Esophagus squamous epithelium (tissue), 5 donors: ENCODE measurements at regions not wholly inside any gene's neighbourhood (a gene's known extent, or its start where the extent isn't known, plus 50 kb on each side); places are given as distances from the start of the nearest gene placed in this dataset.
"Not testable (repeated sequence)": the region's sequence is repeated elsewhere in the genome, so short reads cannot be mapped to it uniquely, and the experiment has no call there.

Experiments used
- DNase-seq: peaks from one replicate; lab custom pipeline; 2025; lab: John Stamatoyannopoulos, UW
- H3K27ac ChIP-seq, 4 donors: fragments of 200-600 bp; sonication (generic); one replicate each; pipeline ENCODE4 v1.5.1; 2016 to 2019; ENCODE audit warnings: mild to moderate bottlenecking in 1 of 4
- H3K27me3 ChIP-seq, 4 donors: fragments of 200-600 bp; sonication (generic); 1 replicate in 3 of 4; 2 replicates in 1 of 4; pipeline versions ENCODE4 v1.5.1 to v1.6.0; 2017 to 2021; ENCODE audit warnings: antibody characterized with exemption in 1 of 4
- H3K36me3 ChIP-seq, 3 donors: fragments of 200-600 bp; sonication (generic); one replicate each; pipeline ENCODE4 v1.5.1; 2016 to 2019
- H3K4me1 ChIP-seq, 3 donors: fragments of 200-600 bp; sonication (generic); one replicate each; pipeline ENCODE4 v1.5.1; 2017 to 2019
- H3K4me3 ChIP-seq, 4 donors: fragments of 200-600 bp; sonication (generic); 1 replicate in 3 of 4; 2 replicates in 1 of 4; pipeline ENCODE4 v1.5.1; 2016 to 2019; ENCODE audit warnings: mild to moderate bottlenecking in 2 of 4, moderate library complexity in 1 of 4
- H3K9me3 ChIP-seq, 3 donors: fragments of 200-600 bp; sonication (generic); one replicate each; pipeline ENCODE4 v1.5.1; 2016 to 2019
- POLR2A ChIP-seq, 4 donors: fragments of 450-650 bp; IDR thresholded peaks; one replicate each; pipeline ENCODE4 v1.6.1; 2017; ENCODE audit warnings: antibody characterized with exemption in 4 of 4, mild to moderate bottlenecking in 4 of 4, moderate library complexity in 3 of 4
- WGBS, 2 donors: methylation state at CpG; one replicate each; pipeline ENCODE4 v1.1.5; 2018; 5-methylcytosine and 5-hydroxymethylcytosine counted together
- intact Hi-C: fragments of 100-400 bp; cut with DNase I; formaldehyde crosslinking; loops from one replicate; pipeline ENCODE4 v1.15.0; 2022
- TF ChIP-seq, protein P1 (sequence below), 6 experiments: fragments of 450-650 bp in 4 of 6; fragments of 200-600 bp in 2 of 6; sonication (generic) in 2 of 6; IDR thresholded peaks; one replicate each; pipeline ENCODE4 v1.5.1; 2016 to 2019; ENCODE audit warnings: antibody characterized with exemption in 6 of 6, mild to moderate bottlenecking in 4 of 6, moderate library complexity in 4 of 6
- donor health status: DM: yes; HTN: yes; CAD: no.

GRCh38 chr13:23966221-23966690, 69.0 kb upstream of the C1QTNF9B start:
- intact Hi-C loops, result no loop called here
- peak overlapping the region in 3 of 4 donors; percentile 28 to 54 (median 34) for H3K4me3 ChIP-seq
- DNase-seq, result no peak

DNA sequence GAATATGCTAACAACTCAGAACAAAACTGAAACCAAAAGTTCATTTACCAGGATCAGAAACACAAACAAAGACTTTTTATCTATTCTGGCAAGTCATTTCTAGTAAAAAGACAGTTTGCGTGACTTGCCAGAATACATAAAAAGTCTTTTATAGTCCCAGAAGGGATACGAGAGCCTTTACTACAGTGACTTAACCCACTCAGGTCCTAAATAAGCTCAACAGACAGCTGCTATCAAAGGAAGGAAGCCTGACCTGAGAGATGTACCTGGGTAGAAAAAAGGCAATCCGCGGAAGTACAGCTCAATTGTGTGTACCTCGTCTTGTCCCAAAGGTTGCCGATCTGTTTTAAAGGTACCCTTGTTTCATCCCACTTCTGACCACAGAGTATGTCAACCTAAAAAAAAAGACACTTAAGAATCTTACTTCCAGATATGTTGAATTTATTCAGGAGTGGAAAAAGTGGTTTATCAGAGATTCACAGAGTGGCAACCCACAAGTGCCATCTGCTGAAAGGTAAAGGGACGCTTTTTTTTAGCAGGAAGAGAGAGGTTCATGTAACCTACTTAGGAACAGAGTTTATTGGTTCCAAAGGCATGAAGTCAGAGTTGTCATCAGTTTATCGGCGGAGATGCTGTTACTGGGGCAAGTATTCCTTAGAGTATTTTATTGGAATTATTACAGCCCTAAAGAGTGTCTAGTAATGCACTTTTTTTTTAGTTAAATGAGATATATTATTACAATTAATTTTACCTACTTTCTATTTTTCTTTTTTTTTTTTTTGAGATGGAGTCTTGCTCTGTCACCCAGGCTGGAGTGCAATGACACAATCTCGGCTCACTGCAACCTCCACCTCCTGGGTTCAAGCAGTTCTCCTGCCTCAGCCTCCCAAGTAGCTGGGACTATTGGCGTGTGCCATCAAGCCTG, 69.7 kb upstream of the C1QTNF9B start:
- TF ChIP-seq, protein P1, sequence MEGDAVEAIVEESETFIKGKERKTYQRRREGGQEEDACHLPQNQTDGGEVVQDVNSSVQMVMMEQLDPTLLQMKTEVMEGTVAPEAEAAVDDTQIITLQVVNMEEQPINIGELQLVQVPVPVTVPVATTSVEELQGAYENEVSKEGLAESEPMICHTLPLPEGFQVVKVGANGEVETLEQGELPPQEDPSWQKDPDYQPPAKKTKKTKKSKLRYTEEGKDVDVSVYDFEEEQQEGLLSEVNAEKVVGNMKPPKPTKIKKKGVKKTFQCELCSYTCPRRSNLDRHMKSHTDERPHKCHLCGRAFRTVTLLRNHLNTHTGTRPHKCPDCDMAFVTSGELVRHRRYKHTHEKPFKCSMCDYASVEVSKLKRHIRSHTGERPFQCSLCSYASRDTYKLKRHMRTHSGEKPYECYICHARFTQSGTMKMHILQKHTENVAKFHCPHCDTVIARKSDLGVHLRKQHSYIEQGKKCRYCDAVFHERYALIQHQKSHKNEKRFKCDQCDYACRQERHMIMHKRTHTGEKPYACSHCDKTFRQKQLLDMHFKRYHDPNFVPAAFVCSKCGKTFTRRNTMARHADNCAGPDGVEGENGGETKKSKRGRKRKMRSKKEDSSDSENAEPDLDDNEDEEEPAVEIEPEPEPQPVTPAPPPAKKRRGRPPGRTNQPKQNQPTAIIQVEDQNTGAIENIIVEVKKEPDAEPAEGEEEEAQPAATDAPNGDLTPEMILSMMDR (IDR thresholded peaks at IDR 0.05), result no peak
- TF ChIP-seq POLR2A (IDR thresholded peaks at IDR 0.05), result no peak
- WGBS, 2 donors, result 42 to 46% methylated on average over 11 of the region's 11 CpGs
- no peak for DNase-seq
- no peaks in the 10 kb centered on the region for H3K9me3 ChIP-seq
- H3K4me1 ChIP-seq, result peaks cover 0 to 11% (median 3%) of the 10 kb centered on the region in 3 donors
- intact Hi-C loops, result no loop called here
- H3K4me3 ChIP-seq, result peak overlapping the region in 3 of 4 donors; percentile 28 to 54 (median 34)
- no peaks in the 10 kb centered on the region for H3K27me3 ChIP-seq
- peak overlapping the region; percentile 17 to 66 (median 52) for H3K27ac ChIP-seq
- no peaks in the 10 kb centered on the region for H3K36me3 ChIP-seq

More at GRCh38 chr13:23966221-23966690, 69.0 kb upstream of the C1QTNF9B start:
- Histone ChIP-seq H3K27ac (peak overlapping the region in 3 of 4 donors; percentile 43 to 66 (median 60)), H3K4me1 (peaks cover 0 to 11% (median 3%) of the 10 kb centered on the region in 3 donors), H3K27me3 (no peaks in the 10 kb centered on the region), H3K9me3 (no peaks in the 10 kb centered on the region), H3K36me3 (no peaks in the 10 kb centered on the region)
- TF ChIP-seq, protein P1 (IDR thresholded peaks at IDR 0.05), result no peak
- TF ChIP-seq POLR2A (IDR thresholded peaks at IDR 0.05), result no peak
- 58 to 82% methylated on average over 5 to 6 of the region's 6 CpGs for WGBS, 2 donors

GRCh38 chr13:23967792-23968191, 70.5 kb upstream of the C1QTNF9B start:
- intact Hi-C loops, H3K9me3 ChIP-seq, H3K27ac ChIP-seq, H3K27me3 ChIP-seq, DNase-seq, H3K4me3 ChIP-seq, H3K36me3 ChIP-seq: not testable (repeated sequence)
- WGBS, 2 donors, result 89 to 98% methylated on average over 3 of the region's 3 CpGs
- H3K4me1 ChIP-seq, result peaks cover 0 to 11% (median 3%) of the 10 kb centered on the region in 3 donors

DNA sequence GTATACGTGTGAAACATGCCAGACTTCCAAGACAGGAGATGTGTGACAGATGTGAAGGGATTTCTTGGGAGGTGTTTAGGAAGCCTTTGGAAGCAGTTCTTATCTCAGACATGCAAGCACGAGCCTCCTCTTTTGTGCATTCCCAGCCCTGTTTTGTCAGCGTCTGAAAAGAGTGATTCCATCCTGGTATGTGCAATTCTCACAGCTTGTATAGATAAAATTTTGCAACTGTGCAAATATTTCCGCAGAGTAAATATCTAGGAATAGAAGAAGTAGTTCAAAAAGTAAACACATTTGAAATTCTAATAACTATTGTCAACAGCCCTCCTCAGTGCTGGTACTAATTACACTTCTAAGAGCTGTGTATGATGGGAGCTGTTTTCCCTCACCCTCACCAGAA, 72.3 kb upstream of the C1QTNF9B start:
- Histone ChIP-seq H3K27me3 (no peaks in the 10 kb centered on the region), H3K36me3 (no peaks in the 10 kb centered on the region), H3K4me1 (peaks cover 0 to 11% (median 3%) of the 10 kb centered on the region in 3 donors), H3K4me3 (no peak overlapping the region), H3K9me3 (no peaks in the 10 kb centered on the region), H3K27ac (no peak overlapping the region)
- no peak for TF ChIP-seq POLR2A (IDR thresholded peaks at IDR 0.05)
- TF ChIP-seq, protein P1 (IDR thresholded peaks at IDR 0.05), result no peak
- no peak for DNase-seq
- WGBS, 2 donors, result 34 to 37% methylated on average over 4 of the region's 4 CpGs
- intact Hi-C loops, result no loop called here

GRCh38 chr13:23979361-23980159, 82.3 kb upstream of the C1QTNF9B start:
- Histone ChIP-seq H3K27ac (peak overlapping the region in 3 of 4 donors; percentile 25 to 58 (median 47)), H3K36me3 (no peaks in the 10 kb centered on the region), H3K4me1 (peaks cover 4 to 27% (median 10%) of the 10 kb centered on the region in 3 donors), H3K4me3 (peak overlapping the region; percentile 23 to 67 (median 50)), H3K9me3 (no peaks in the 10 kb centered on the region), H3K27me3 (no peaks in the 10 kb centered on the region)
- DNase-seq, result no peak
- intact Hi-C loops, result no loop called here
- 2 to 4% methylated on average over 8 to 20 of the region's 43 CpGs for WGBS, 2 donors
- TF ChIP-seq POLR2A (IDR thresholded peaks at IDR 0.05), result no peak
- TF ChIP-seq, protein P1 (IDR thresholded peaks at IDR 0.05), result no peak
